Keratinocyte (primary cell): ENCODE measurements at regions not wholly inside any gene's neighbourhood (a gene's known extent, or its start where the extent isn't known, plus 50 kb on each side); places are given as distances from the start of the nearest gene placed in this dataset.

Experiments
- EZH2 ChIP-seq: IDR thresholded peaks from one replicate; pipeline ENCODE4 v1.6.1; 2012; ENCODE audit warnings: inconsistent platforms, mild to moderate bottlenecking, low read length, moderate library complexity
- TF ChIP-seq, protein P1 (sequence below), 3 experiments: IDR thresholded peaks in 1 of 3; conservative IDR thresholded peaks in 1 of 3; optimal IDR thresholded peaks in 1 of 3; 2 replicates in 2 of 3; 3 replicates in 1 of 3; pipeline versions ENCODE3 to v1.5.1; 2011; ENCODE audit warnings: low read length in 3 of 3, mild to moderate bottlenecking in 3 of 3, moderate library complexity in 2 of 3, control low read depth in 1 of 3, inconsistent platforms in 1 of 3; ENCODE audit not compliant: insufficient read depth in 2 of 3; ENCODE audit errors: extremely low read depth in 1 of 3

DNA sequence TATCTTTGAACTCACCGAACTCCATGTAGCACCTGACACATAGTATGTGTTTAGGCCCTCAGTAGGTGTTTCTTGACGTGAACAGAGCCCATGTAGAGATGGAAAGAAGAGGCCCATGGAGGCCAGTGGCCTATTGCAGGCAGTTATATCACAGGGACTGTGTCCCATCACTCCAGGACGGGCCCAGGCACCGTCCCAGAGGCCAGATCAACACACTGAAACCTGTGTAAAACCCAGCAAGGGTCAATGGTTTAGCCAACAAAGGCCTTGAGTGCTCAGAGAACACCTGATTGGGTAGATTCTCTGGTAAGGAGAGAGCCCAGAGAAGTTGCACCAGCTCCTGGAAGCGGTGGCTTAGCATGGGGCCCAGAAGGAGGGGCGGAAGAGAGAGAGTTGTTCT is 82.8 kb downstream of the INHBB start:
- TF ChIP-seq, protein P1, sequence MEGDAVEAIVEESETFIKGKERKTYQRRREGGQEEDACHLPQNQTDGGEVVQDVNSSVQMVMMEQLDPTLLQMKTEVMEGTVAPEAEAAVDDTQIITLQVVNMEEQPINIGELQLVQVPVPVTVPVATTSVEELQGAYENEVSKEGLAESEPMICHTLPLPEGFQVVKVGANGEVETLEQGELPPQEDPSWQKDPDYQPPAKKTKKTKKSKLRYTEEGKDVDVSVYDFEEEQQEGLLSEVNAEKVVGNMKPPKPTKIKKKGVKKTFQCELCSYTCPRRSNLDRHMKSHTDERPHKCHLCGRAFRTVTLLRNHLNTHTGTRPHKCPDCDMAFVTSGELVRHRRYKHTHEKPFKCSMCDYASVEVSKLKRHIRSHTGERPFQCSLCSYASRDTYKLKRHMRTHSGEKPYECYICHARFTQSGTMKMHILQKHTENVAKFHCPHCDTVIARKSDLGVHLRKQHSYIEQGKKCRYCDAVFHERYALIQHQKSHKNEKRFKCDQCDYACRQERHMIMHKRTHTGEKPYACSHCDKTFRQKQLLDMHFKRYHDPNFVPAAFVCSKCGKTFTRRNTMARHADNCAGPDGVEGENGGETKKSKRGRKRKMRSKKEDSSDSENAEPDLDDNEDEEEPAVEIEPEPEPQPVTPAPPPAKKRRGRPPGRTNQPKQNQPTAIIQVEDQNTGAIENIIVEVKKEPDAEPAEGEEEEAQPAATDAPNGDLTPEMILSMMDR (optimal IDR thresholded peaks at IDR 0.05 in 1 of 3, IDR thresholded peaks at IDR 0.05 in 1 of 3, conservative IDR thresholded peaks at IDR 0.05 in 1 of 3; ENCODE audit: extremely low read depth in 1 of 3, insufficient read depth in 2 of 3, low read length in 3 of 3) = no peak
- no peak for TF ChIP-seq EZH2
